LNCaP clone FGC (cell line): ENCODE measurements at regions not wholly inside any gene's neighbourhood (a gene's known extent, or its start where the extent isn't known, plus 50 kb on each side); places are given as distances from the start of the nearest gene placed in this dataset.
"Not testable (repeated sequence)": the region's sequence is repeated elsewhere in the genome, so short reads cannot be mapped to it uniquely, and the experiment has no call there.

Experiments
- DNase-seq: peaks from one replicate; pipeline ENCODE4 v3.0.0-alpha.2; 2011; ENCODE audit warnings: low read depth
- H3K4me3 ChIP-seq: 2 replicates; pipeline ENCODE4 v1.5.1; 2011; ENCODE audit warnings: mild to moderate bottlenecking, low read depth, low read length, control low read depth
- TF ChIP-seq, protein P1 (sequence below): IDR thresholded peaks from 2 replicates; pipeline ENCODE4 v1.5.1; 2012; ENCODE audit warnings: mild to moderate bottlenecking; ENCODE audit not compliant: control insufficient read depth, insufficient read depth; ENCODE audit errors: extremely low read depth

DNA sequence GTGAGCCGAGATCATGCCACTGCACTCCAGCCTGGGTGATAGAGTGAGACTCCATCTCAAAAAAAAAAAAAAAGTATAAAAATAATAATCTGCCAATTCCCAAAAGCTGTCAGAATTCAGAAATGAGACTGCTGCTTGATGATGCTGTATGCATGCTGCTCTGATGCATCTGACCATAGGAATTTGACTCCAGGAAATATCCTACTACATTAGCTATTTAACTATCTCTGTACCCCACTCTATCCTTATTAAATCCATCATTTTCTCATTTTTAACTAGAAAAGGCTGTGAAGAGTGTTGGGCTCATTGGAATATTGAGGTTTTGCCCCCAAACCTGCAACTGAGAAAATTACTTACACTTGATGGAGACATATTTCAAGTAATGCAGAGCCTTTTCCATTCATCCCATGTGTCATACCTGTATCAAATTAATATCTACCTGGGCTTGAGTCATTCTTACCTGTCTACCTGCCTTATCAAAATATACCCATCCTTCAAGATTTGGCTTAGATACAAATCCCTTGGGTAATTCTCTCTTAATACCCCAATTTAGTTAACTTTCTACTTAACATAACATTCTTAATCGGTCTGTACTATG lies 135.2 kb upstream of the PREP start:
- TF ChIP-seq, protein P1, sequence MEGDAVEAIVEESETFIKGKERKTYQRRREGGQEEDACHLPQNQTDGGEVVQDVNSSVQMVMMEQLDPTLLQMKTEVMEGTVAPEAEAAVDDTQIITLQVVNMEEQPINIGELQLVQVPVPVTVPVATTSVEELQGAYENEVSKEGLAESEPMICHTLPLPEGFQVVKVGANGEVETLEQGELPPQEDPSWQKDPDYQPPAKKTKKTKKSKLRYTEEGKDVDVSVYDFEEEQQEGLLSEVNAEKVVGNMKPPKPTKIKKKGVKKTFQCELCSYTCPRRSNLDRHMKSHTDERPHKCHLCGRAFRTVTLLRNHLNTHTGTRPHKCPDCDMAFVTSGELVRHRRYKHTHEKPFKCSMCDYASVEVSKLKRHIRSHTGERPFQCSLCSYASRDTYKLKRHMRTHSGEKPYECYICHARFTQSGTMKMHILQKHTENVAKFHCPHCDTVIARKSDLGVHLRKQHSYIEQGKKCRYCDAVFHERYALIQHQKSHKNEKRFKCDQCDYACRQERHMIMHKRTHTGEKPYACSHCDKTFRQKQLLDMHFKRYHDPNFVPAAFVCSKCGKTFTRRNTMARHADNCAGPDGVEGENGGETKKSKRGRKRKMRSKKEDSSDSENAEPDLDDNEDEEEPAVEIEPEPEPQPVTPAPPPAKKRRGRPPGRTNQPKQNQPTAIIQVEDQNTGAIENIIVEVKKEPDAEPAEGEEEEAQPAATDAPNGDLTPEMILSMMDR = no peak
- DNase-seq = no peak
- H3K4me3 ChIP-seq = no peak overlapping the region

DNA sequence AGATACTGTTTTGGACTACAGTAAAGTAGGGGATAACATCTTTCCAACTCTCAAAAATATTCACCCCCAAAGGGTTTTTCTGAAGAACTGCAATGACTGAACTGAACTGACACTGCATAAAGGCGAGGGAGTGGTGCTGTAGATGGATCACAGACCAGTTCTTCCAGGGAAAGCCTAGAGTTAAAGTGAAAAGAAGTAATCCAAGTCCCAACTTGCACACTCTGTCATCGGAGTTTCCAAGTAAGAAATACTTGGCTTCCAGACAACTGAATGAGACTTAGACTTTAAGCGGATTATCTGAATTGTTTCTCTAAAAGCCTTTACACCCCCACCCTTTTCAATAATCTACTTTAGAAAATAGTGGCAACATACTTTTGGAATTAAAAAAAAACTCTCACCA lies 134.1 kb upstream of the PREP start:
- TF ChIP-seq, protein P1 = no peak
- DNase-seq = no peak
- H3K4me3 ChIP-seq = no peak overlapping the region

- no peak for DNase-seq
- TF ChIP-seq, protein P1 = no peak
- H3K4me3 ChIP-seq = no peak overlapping the region
Measured at GRCh38 chr6:105533301-105533700, 130.4 kb upstream of the PREP start.

GRCh38 chr6:105526225-105526872 lies 123.5 kb upstream of the PREP start:
- H3K4me3 ChIP-seq = no peak overlapping the region
- TF ChIP-seq, protein P1 = no peak
- DNase-seq = no peak

- TF ChIP-seq, protein P1 = no peak
- DNase-seq = no peak
- no peak overlapping the region for H3K4me3 ChIP-seq
Measured at GRCh38 chr6:105522626-105523322, 119.9 kb upstream of the PREP start.

- no peak for DNase-seq
- H3K4me3 ChIP-seq = no peak overlapping the region
- TF ChIP-seq, protein P1 = peak; percentile 24; the same call in 1 of the 2 replicates
Measured at GRCh38 chr6:105519954-105520353, 117.1 kb upstream of the PREP start.

DNA sequence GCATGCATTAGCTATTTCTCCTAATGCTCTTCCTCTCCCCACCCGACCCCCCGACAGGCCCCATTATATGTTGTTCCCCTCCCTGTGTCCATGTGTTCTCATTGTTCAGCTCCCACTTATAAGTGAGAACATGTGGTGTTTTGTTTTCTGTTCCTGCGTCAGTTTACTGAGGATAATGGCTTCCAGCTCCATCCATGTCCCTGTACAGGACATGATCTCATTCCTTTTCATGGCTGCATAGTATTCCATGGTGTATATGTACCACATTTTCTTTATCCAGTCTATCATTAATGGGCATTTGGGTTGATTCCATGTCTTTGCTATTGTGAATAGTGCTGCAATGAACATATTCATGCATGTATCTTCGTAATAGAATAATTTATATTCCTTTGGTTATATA lies 116.1 kb upstream of the PREP start:
- not testable (repeated sequence) for DNase-seq

More for the DNA sequence above, 116.1 kb upstream of the PREP start:
- H3K4me3 ChIP-seq = not testable (repeated sequence)
